ENCODE measurements at regions not wholly inside any gene's neighbourhood (a gene's known extent, or its start where the extent isn't known, plus 50 kb on each side); places are given as distances from the start of the nearest gene placed in this dataset.
A peak's percentile ranks its signal among the peaks of the same experiment; 100 is the strongest.

- no peak for DNase-seq (ENCODE audit: low read depth)
- no peak for TF ChIP-seq CTCF (IDR thresholded peaks at IDR 0.05; ENCODE audit: low read length, missing control alignments)
These were observed 359.3 kb downstream of the SH2D4B start for GRCh38 chr10:80896959-80897358.

GRCh38 chr10:80900661-80901060 is 363.0 kb downstream of the SH2D4B start:
- no peak for TF ChIP-seq CTCF (IDR thresholded peaks at IDR 0.05; ENCODE audit: low read length, missing control alignments)
- H3K4me3 ChIP-seq (replicated peaks; ENCODE audit: low read depth, low read length): no peak overlapping the region
- DNase-seq (ENCODE audit: low read depth): no peak

More at GRCh38 chr10:80896959-80897358, 359.3 kb downstream of the SH2D4B start:
- H3K4me3 ChIP-seq (replicated peaks; ENCODE audit: low read depth, low read length): no peak overlapping the region

- DNase-seq (ENCODE audit: low read depth): no peak
- no peak overlapping the region for H3K4me3 ChIP-seq (replicated peaks; ENCODE audit: low read depth, low read length)
- TF ChIP-seq CTCF (IDR thresholded peaks at IDR 0.05; ENCODE audit: low read length, missing control alignments): no peak
These were observed 370.9 kb downstream of the SH2D4B start for GRCh38 chr10:80908611-80909010.

GRCh38 chr10:80909254-80909653 is 371.6 kb downstream of the SH2D4B start:
- no peak for DNase-seq (ENCODE audit: low read depth)
- no peak for TF ChIP-seq CTCF (IDR thresholded peaks at IDR 0.05; ENCODE audit: low read length, missing control alignments)
- no peak overlapping the region for H3K4me3 ChIP-seq (replicated peaks; ENCODE audit: low read depth, low read length)

- no peak for TF ChIP-seq CTCF (IDR thresholded peaks at IDR 0.05; ENCODE audit: low read length, missing control alignments)
- no peak for DNase-seq (ENCODE audit: low read depth)
- H3K4me3 ChIP-seq (replicated peaks; ENCODE audit: low read depth, low read length): no peak overlapping the region
These were observed 379.9 kb downstream of the SH2D4B start for GRCh38 chr10:80917636-80918035.

GRCh38 chr10:80921032-80921431 is 383.3 kb downstream of the SH2D4B start:
- no peak for DNase-seq (ENCODE audit: low read depth)
- H3K4me3 ChIP-seq (replicated peaks; ENCODE audit: low read depth, low read length): no peak overlapping the region
- no peak for TF ChIP-seq CTCF (IDR thresholded peaks at IDR 0.05; ENCODE audit: low read length, missing control alignments)

GRCh38 chr10:80924063-80924952 is 386.6 kb downstream of the SH2D4B start:
- H3K4me3 ChIP-seq (replicated peaks; ENCODE audit: low read depth, low read length): no peak overlapping the region
- DNase-seq (ENCODE audit: low read depth): peak; percentile 57
- TF ChIP-seq CTCF (IDR thresholded peaks at IDR 0.05; ENCODE audit: low read length, missing control alignments): peak; percentile 65
